Activated CD8-positive, alpha-beta memory T cell treated with anti-CD3 and anti-CD28 coated beads for 1 hour (primary cell): ENCODE measurements at regions not wholly inside any gene's neighbourhood (a gene's known extent, or its start where the extent isn't known, plus 50 kb on each side); places are given as distances from the start of the nearest gene placed in this dataset.
"Not testable (repeated sequence)": the region's sequence is repeated elsewhere in the genome, so short reads cannot be mapped to it uniquely, and the experiment has no call there.

Experiments used
- DNase-seq, 2 donors: peaks; one replicate each; pipeline ENCODE4 v3.0.0-alpha.2; 2020; ENCODE audit warnings: low read depth in 1 of 2; ENCODE audit errors: extremely low read depth in 1 of 2

DNA sequence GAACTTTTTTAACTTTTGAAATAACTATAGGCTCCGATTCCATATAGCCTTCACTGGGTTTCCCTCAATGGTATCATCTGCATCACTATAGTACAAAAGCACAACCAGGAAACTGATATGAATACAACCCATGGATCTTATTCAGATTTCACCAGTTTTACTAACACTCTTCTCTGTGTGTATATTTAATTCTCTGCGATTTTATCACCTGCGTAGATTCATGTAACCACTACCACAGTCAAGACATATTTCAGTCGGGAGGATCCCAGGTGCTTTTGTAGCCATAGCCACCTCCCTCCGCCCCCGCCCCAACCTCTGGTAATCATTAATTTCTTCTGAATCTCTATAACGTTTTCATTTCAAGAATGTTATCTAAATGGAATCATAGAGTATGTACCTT lies 82.8 kb upstream of the C7orf33 start:
- DNase-seq, result no peak

DNA sequence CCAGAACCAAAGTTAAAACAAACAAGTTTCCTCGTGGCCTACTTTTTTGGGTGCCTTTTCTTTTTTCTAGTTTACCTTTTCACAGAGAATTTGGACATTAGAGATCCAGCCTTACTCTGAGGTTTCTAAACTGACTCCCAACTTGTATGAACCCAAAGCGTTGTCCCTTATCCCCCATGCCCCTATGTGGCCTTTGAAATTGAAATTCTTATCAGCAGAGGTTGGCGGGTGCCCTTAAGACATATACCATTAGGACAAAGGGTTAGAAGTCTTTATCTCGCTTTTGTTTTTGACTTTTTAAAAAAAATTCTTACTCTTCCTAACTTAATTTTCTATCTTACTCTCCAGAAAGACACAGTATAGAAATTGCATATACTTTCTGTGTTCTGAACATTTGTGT lies 76.3 kb upstream of the C7orf33 start:
- DNase-seq, result no peak

DNA sequence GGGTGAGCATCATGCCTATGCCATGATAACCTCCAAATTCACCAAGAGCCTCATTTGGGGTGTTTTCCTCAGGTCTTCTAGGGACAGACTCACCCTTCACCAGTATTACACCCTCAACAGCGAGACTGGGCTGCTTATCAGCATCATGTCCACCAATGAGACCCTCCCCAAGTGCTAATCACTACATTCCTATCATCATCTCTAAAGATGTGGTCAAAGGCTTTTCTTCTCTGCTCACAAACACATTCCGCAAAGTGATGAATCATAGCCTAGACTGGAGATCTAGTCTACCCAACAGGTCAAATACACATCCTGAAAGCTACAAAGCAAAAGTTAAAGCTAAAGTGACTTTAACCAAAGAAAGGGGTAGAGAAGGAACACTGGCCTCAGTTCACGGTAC lies 75.3 kb upstream of the C7orf33 start:
- no peak for DNase-seq

DNA sequence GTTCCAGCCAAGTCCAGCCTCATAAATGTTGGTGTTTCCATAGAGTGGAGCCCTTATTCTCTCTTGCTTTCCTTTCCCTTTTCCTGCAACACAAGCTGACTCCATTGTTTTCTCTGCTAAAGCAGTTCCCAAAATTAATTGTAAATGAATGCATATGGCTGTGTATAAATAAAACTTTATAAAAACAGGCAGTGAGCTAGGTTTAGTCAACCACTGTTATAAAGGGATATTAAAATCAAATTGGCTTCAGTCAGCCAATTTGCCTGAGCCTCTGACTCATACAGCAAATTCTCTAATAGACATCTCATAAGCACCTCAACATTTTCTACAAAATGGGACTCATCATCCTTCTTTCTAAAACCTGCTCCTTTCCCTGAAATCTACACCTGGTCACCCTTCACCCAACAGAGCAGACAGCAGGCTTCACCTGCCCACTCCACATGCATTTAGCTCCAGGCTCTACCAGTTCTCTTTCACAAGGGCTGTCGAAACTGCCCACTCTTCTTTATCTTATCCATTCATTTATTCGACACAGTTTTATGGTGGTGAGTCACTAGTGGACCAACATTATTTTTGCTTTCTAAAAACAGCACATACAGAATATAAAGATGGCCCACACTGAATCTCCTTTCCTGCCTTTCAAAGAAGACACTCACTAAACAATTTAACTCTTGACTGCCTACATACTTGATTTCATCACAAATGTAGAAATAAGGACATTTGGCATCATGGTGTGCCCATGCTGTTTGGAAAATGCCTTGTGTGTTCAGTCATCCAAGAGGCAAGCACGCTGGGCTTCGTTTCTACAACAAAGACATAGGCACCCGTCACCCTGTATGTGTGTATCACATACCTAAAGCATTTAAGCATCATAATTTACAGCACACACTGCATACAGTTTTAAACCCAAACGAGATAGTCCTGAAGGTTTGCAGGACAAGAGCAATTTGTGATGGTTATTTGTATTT lies 74.6 kb upstream of the C7orf33 start:
- DNase-seq, result no peak

DNA sequence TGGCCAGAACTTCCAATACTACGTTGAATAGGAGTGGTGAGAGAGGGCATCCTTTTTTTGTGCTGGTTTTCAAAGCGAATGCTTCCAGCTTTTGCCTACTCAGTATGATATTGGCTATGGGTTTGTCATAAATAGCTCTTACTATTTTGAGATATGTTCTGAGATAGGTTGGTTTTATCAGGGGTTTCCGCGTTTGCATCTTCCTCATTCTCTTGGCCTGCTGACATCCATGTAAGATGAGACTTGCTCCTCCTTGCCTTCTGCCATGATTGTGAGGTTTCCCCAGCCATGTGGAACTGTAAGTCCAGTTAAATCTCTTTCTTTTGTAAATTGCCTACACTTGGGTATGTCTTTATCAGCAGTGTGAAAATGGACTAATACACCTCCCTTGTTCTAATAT lies 71.2 kb upstream of the C7orf33 start:
- not testable (repeated sequence) for DNase-seq

DNA sequence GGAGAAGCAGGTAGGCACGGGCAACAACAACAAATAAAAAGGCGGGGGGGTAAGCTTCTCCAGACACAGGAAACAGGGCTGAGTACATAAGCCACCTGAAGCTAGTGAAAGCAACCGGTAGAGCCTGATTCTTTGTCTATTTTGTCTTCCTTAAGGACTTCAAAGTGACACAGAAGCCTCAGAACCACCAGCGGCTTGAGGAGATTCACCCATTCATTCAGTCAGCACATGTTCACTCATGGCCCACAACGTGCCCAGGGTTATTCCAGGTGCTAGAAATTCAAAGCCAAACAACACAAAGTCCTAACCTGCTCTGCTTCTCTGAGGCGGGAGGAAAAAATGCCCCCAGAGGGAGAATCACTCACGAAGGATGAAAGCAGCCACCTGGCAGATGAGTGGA lies 69.3 kb upstream of the C7orf33 start:
- DNase-seq, result no peak

DNA sequence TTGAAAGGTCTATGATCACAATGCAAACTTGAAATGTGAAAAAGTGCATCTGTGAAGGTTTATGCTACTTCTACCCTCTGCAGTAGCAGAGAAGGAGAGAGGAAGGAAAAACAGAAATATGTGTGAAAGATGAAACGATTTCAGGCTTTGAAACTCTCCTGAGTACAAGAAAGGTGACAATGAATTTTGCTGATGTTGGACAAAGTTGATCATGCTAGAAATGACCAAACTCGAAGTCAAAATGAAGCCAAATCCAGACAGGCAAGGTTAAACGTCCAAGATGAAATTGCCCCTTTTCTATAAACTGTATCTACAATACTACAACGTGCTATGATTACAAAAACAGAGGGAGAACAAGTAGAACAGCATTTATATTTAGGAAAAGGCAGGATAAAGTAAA lies 67.0 kb upstream of the C7orf33 start:
- no peak for DNase-seq

DNA sequence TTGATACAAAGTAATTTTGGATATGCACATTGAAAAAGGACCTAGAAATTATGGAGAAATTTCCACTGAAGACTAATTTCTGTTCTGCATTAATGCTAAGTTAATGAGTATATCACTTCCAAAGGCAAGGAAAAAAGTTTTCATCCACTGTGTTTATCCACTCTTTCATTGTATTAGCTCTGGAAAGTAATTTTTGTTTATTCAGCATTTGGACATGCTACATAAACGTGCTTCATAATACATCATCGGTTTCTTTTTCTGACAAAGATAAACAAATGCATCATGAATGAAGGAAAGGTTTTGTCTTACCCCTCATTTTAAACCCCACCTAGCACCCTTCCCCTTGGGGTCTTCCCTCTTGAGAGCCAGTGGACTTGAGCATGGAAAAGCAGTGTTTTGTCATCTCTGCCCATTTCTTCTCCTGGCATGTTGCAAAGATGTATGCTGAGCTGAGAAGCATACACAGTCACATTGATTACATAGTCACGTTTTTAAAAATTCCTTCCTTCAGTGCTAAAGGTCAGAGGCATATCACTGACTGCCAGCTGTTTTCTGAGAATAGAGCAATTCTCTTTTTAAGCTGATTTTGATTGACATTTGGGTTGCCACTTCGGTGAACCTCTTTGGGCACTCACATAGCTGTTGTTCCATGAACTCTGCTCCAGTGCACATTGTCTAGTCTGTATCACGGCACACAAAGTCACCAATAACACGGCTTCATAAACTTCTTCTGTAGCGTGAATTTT lies 65.9 kb upstream of the C7orf33 start:
- DNase-seq, result no peak

DNA sequence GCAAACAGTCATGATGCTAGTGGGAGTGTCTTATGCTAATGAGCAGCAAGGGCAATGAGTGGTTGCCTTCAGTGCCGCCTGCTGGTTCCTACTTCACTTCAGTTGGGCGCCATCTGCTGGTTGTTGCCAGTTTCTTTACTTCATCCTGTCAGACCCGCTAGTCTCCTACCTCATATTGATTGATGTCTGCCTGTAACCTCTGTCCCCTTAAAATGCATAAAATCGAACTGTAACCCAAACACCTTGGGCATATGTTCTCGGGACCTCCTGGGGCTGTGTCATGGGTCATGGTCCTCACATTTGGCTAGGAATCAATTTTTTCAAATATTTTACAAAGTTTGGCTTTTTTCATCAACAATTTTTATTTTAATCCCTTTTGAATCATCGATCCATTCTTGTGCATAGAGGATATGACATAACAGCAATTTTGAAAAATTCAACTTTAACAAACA lies 62.8 kb upstream of the C7orf33 start:
- peak; percentile 53 to 65 for DNase-seq

DNA sequence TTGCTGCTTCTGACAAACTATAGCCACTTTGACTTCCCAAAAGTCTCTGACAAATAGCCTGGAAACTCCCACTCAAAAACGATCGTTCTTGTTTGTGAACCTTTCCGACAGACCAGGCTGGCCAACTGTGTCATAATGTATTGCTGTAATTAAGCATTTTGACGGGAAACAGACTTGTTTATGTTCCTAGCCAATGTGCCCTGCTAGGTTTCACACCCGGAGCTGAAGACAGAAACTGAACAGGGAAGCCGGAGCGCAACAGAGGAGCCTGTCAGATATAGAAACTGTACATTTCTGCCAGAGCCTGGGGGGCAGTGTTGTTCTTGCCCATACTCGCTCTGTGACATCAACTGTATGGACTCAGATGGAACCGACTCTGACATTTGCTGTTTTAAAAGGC lies 55.3 kb upstream of the C7orf33 start:
- DNase-seq, result no peak

DNA sequence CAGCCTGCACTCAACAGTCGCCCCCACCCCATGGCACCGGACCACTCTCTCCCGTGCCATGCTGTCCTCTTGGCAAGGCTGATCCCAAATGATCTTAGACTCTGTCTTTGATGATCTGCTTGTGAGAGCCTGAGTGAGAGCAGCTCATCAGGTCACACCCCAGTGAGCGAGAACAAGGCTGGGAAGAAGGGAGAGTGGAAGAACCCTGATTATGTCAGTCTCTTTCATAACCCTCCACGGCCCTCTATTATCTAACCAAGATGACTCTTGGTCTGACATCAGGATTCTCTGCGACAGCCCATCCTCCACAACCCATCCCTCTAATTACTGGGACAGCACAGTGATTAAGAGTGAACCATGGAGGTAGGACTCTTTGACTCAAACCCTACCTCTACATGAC lies 53.1 kb upstream of the C7orf33 start:
- DNase-seq, result no peak

DNA sequence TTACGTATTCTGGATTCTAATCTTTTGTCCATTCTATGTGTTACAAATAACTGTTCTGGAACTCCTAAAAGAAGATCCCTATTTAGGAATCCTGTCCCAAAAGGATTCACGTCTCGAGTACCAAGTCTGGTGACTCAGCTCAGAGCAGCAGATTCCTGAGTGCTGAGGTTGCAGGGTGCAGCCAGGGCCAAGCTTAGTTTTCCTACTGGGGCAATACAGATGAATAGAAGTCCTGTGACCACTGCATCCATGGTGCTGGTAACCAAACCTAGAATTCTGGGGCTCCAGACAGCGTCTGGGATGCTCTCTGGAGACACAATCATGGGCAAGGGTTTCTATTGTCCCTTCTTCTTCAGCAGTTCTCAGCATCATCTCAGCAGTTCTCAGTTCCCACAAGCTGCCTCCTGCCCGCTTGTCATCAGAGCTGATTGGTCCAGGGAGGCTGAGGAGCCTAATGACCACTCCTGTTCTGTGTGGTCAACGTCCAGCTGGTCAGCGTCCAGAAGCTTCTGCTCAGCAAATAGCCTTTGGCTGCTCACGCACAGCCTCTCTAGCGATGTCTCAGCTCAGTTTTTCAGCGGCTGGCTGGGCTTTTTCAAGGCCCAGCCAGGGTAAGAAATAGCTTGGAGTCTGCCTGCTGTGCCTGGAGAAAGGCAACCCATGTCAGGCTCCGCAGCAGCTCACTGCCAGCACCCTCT lies 50.4 kb upstream of the C7orf33 start:
- DNase-seq, result no peak
